ENCODE measurements at regions not wholly inside any gene's neighbourhood (a gene's known extent, or its start where the extent isn't known, plus 50 kb on each side); places are given as distances from the start of the nearest gene placed in this dataset.
A peak's percentile ranks its signal among the peaks of the same experiment; 100 is the strongest.

- Histone ChIP-seq H3K9me3 (no peaks in the 10 kb centered on the region), H3K4me1 (no peaks in the 10 kb centered on the region), H3K4me3 (ENCODE audit: low read depth, low read length) (no peak overlapping the region), H3K36me3 (ENCODE audit: control insufficient read depth, insufficient read depth, low read length) (no peaks in the 10 kb centered on the region), H3K27me3 (replicated peaks; ENCODE audit: control insufficient read depth, insufficient read depth, low read length) (no peaks in the 10 kb centered on the region)
- ChIA-PET CTCF (no interaction called here), POLR2A (no interaction called here)
- no TSS peak for BruUV-seq (replicated peaks)
- Mint-ChIP-seq H3K27me3 (ENCODE audit: insufficient read depth, unreplicated experiment) (no peaks in the 10 kb centered on the region), H3K4me3 (ENCODE audit: unreplicated experiment) (no peak overlapping the region), H3K27ac (ENCODE audit: unreplicated experiment) (no peak overlapping the region), H3K36me3 (ENCODE audit: insufficient read depth, unreplicated experiment) (no peaks in the 10 kb centered on the region), H3K9me3 (ENCODE audit: unreplicated experiment) (peaks cover 8% of the 10 kb centered on the region), H3K4me1 (ENCODE audit: low read depth, unreplicated experiment) (peaks cover 6% of the 10 kb centered on the region)
- intact Hi-C loops (cut with micrococcal nuclease; ENCODE audit: unreplicated experiment) = loop anchor here (5.0 kb wide), 1 partner anchor 43 kb away; no protein-coding TSS in a partner anchor
- no peak for TF ChIP-seq CTCF (IDR thresholded peaks at IDR 0.05; ENCODE audit: insufficient read depth in 1 of 2, low read depth in 1 of 2, low read length in 1 of 2, severe bottlenecking in 1 of 2, unreplicated experiment in 1 of 2)
- no peak for DNase-seq
These were observed 126.0 kb downstream of the GATA3 start for GRCh38 chr10:8180360-8181109.

GRCh38 chr10:8181496-8182157 lies 127.1 kb downstream of the GATA3 start:
- Mint-ChIP-seq H3K27ac (ENCODE audit: unreplicated experiment) (no peak overlapping the region), H3K36me3 (ENCODE audit: insufficient read depth, unreplicated experiment) (no peaks in the 10 kb centered on the region), H3K27me3 (ENCODE audit: insufficient read depth, unreplicated experiment) (no peaks in the 10 kb centered on the region), H3K9me3 (ENCODE audit: unreplicated experiment) (peaks cover 8% of the 10 kb centered on the region), H3K4me3 (ENCODE audit: unreplicated experiment) (no peak overlapping the region), H3K4me1 (ENCODE audit: low read depth, unreplicated experiment) (peaks cover 6% of the 10 kb centered on the region)
- Histone ChIP-seq H3K36me3 (ENCODE audit: control insufficient read depth, insufficient read depth, low read length) (no peaks in the 10 kb centered on the region), H3K4me3 (ENCODE audit: low read depth, low read length) (no peak overlapping the region), H3K9me3 (no peaks in the 10 kb centered on the region), H3K4me1 (no peaks in the 10 kb centered on the region), H3K27me3 (replicated peaks; ENCODE audit: control insufficient read depth, insufficient read depth, low read length) (no peaks in the 10 kb centered on the region)
- ChIA-PET POLR2A (no interaction called here), CTCF (no interaction called here)
- no peak for TF ChIP-seq CTCF (IDR thresholded peaks at IDR 0.05; ENCODE audit: insufficient read depth in 1 of 2, low read depth in 1 of 2, low read length in 1 of 2, severe bottlenecking in 1 of 2, unreplicated experiment in 1 of 2)
- peak; percentile 39 to 56 for DNase-seq
- intact Hi-C loops (cut with micrococcal nuclease; ENCODE audit: unreplicated experiment) = loop anchor here (5.0 kb wide), 1 partner anchor 44 kb away; no protein-coding TSS in a partner anchor
- BruUV-seq (replicated peaks) = no TSS peak

GRCh38 chr10:8182806-8183205 lies 128.3 kb downstream of the GATA3 start:
- Mint-ChIP-seq H3K9me3 (ENCODE audit: unreplicated experiment) (peaks cover 8% of the 10 kb centered on the region), H3K4me3 (ENCODE audit: unreplicated experiment) (no peak overlapping the region), H3K4me1 (ENCODE audit: low read depth, unreplicated experiment) (peaks cover 6% of the 10 kb centered on the region), H3K27ac (ENCODE audit: unreplicated experiment) (no peak overlapping the region), H3K36me3 (ENCODE audit: insufficient read depth, unreplicated experiment) (no peaks in the 10 kb centered on the region), H3K27me3 (ENCODE audit: insufficient read depth, unreplicated experiment) (no peaks in the 10 kb centered on the region)
- H3K4me1 ChIP-seq = no peaks in the 10 kb centered on the region
- H3K4me3 ChIP-seq (ENCODE audit: low read depth, low read length) = no peak overlapping the region
- ChIA-PET CTCF (interaction anchor here (0.7 kb wide), 1 partner anchor 45 kb away, joined by 3 read pairs; no protein-coding TSS in a partner anchor), POLR2A (interaction anchor here (0.6 kb wide), 1 partner anchor 82 kb away, joined by 3 read pairs; no protein-coding TSS in a partner anchor)
- DNase-seq = no peak
- no peaks in the 10 kb centered on the region for H3K36me3 ChIP-seq (ENCODE audit: control insufficient read depth, insufficient read depth, low read length)
- TF ChIP-seq CTCF (IDR thresholded peaks at IDR 0.05; ENCODE audit: insufficient read depth in 1 of 2, low read depth in 1 of 2, low read length in 1 of 2, severe bottlenecking in 1 of 2, unreplicated experiment in 1 of 2) = no peak
- intact Hi-C loops (cut with micrococcal nuclease; ENCODE audit: unreplicated experiment) = loop anchor here (5.0 kb wide), 1 partner anchor 46 kb away; no protein-coding TSS in a partner anchor
- H3K27me3 ChIP-seq (replicated peaks; ENCODE audit: control insufficient read depth, insufficient read depth, low read length) = no peaks in the 10 kb centered on the region
- BruUV-seq (replicated peaks) = no TSS peak
- H3K9me3 ChIP-seq = no peaks in the 10 kb centered on the region
